ENCODE measurements at regions not wholly inside any gene's neighbourhood (a gene's known extent, or its start where the extent isn't known, plus 50 kb on each side); places are given as distances from the start of the nearest gene placed in this dataset.

DNA sequence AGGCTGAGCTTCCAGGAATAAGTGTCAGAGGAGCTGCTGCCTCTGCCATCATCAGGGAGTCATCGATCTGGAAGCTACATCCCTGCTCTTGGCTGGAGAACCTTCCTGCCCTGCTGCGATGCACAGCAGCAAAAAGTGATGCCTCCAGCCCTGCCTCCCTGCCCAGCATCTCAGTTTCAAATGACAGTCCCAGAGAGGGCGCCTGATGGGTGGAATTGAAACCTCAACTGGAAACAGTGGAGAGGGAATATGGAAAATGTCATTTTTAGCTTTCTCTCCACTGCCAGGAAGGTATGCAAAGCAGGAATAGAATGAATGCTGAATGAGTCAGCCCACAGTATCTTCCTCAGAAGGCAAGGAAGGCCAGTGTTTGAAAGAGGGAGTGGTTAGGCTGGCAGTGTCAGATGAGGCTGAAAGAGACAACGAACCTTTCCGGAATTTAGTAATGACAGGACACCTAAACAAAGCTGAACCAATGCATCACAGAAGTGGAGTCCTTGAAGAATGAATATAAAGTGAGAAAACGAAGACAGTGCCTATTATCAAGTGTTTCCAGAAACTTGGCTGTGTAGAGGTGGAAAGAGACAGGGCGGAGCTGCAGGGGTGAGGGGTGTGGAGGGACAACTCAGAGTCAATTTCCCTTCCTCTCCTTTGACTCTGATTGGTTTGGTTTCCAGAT lies 153.9 kb upstream of the NDUFV2 start:
- Histone ChIP-seq H3K27me3 (replicated peaks; ENCODE audit: insufficient read depth) (no peaks in the 10 kb centered on the region), H3K27ac (no peak overlapping the region), H3K9me3 (no peaks in the 10 kb centered on the region), H3K4me3 (no peak overlapping the region), H3K4me1 (replicated peaks) (no peaks in the 10 kb centered on the region), H3K36me3 (no peaks in the 10 kb centered on the region)
- WGBS, result 56% methylated on average over 7 of the region's 7 CpGs
- intact Hi-C loops (cut with DNase I), result no loop called here
- DNase-seq (ENCODE audit: low spot score), result no peak
- TF ChIP-seq POLR2AphosphoS5 (IDR thresholded peaks at IDR 0.05), result no peak
- TF ChIP-seq POLR2A (IDR thresholded peaks at IDR 0.05), result no peak
- TF ChIP-seq, protein P1, sequence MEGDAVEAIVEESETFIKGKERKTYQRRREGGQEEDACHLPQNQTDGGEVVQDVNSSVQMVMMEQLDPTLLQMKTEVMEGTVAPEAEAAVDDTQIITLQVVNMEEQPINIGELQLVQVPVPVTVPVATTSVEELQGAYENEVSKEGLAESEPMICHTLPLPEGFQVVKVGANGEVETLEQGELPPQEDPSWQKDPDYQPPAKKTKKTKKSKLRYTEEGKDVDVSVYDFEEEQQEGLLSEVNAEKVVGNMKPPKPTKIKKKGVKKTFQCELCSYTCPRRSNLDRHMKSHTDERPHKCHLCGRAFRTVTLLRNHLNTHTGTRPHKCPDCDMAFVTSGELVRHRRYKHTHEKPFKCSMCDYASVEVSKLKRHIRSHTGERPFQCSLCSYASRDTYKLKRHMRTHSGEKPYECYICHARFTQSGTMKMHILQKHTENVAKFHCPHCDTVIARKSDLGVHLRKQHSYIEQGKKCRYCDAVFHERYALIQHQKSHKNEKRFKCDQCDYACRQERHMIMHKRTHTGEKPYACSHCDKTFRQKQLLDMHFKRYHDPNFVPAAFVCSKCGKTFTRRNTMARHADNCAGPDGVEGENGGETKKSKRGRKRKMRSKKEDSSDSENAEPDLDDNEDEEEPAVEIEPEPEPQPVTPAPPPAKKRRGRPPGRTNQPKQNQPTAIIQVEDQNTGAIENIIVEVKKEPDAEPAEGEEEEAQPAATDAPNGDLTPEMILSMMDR (IDR thresholded peaks at IDR 0.05), result no peak

DNA sequence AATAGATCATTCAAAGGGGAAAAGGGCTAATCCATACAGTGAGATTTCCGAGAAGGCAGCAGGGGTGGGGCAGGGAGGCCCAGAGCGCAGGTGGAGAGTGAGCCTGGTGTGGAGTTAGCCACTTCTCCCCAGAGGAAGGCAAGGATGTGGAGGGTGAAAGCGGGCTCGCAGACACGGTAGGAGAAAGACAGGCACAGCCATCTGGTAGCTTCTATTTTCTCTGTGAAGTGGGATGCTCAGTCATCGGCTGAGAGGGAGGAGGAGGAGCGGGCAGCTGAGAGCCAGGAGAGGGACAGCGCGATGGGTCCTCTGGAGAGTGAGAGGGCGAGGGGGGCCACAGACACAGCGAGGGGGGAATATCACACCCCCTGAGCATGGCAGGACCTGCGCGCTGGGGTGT lies 153.3 kb upstream of the NDUFV2 start:
- Histone ChIP-seq H3K27me3 (replicated peaks; ENCODE audit: insufficient read depth) (no peaks in the 10 kb centered on the region), H3K4me1 (replicated peaks) (no peaks in the 10 kb centered on the region), H3K27ac (no peak overlapping the region), H3K36me3 (no peaks in the 10 kb centered on the region), H3K9me3 (no peaks in the 10 kb centered on the region), H3K4me3 (no peak overlapping the region)
- no peak for DNase-seq (ENCODE audit: low spot score)
- WGBS, result 25% methylated on average over 13 of the region's 13 CpGs
- TF ChIP-seq POLR2A (IDR thresholded peaks at IDR 0.05) (no peak), POLR2AphosphoS5 (IDR thresholded peaks at IDR 0.05) (no peak)
- TF ChIP-seq, protein P1 (IDR thresholded peaks at IDR 0.05), result no peak
- intact Hi-C loops (cut with DNase I), result no loop called here

DNA sequence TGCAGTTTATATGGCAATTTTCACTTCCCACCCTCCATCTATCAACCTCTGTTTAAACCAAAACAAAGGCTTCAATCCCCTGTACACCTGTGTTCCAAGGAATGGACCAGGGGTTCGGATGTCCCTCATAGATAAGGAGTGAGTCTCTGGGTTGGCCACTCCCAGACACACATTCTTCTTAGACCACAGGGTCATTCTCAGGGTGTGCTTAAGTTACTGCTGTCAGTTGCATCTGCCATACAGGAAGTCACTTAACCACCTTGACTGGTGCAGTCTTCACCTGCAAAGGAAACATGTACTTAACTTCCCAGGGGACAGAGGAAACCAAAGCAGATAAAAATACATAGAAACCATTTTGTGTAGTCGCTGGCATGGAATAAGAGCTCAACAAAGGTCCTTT lies 151.0 kb upstream of the NDUFV2 start:
- TF ChIP-seq POLR2A (IDR thresholded peaks at IDR 0.05), result no peak
- TF ChIP-seq POLR2AphosphoS5 (IDR thresholded peaks at IDR 0.05), result no peak
- TF ChIP-seq, protein P1 (IDR thresholded peaks at IDR 0.05), result no peak
- no peaks in the 10 kb centered on the region for H3K4me1 ChIP-seq (replicated peaks)
- H3K27ac ChIP-seq, result no peak overlapping the region
- no peaks in the 10 kb centered on the region for H3K27me3 ChIP-seq (replicated peaks; ENCODE audit: insufficient read depth)
- intact Hi-C loops (cut with DNase I), result no loop called here
- H3K9me3 ChIP-seq, result no peaks in the 10 kb centered on the region
- H3K4me3 ChIP-seq, result no peak overlapping the region
- WGBS, result 82% methylated on average over 2 of the region's 2 CpGs
- no peaks in the 10 kb centered on the region for H3K36me3 ChIP-seq
- DNase-seq (ENCODE audit: low spot score), result no peak

DNA sequence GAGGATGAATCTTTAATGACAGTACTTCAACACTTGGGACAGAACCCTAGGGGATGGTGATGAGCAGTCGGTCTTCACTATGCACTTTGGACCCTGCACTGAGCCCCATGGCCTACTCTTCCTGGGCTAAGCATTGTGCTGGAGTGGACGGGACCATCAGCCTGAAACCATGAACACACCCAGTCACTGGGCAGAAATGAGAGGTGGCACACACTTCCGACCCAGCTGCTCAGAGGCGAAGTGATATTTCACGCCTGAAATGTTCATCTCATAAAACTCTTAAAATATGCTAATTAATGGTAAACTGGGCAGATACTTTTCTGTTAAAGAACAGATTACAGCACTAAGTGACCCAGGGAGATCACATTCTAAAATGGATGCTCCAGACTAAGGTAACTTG lies 150.3 kb upstream of the NDUFV2 start:
- intact Hi-C loops (cut with DNase I), result no loop called here
- no peaks in the 10 kb centered on the region for H3K9me3 ChIP-seq
- WGBS, result 90% methylated on average over 5 of the region's 5 CpGs
- no peak overlapping the region for H3K4me3 ChIP-seq
- H3K36me3 ChIP-seq, result no peaks in the 10 kb centered on the region
- DNase-seq (ENCODE audit: low spot score), result no peak
- TF ChIP-seq, protein P1 (IDR thresholded peaks at IDR 0.05), result no peak
- TF ChIP-seq POLR2AphosphoS5 (IDR thresholded peaks at IDR 0.05) (no peak), POLR2A (IDR thresholded peaks at IDR 0.05) (no peak)
- H3K4me1 ChIP-seq (replicated peaks), result no peaks in the 10 kb centered on the region
- no peaks in the 10 kb centered on the region for H3K27me3 ChIP-seq (replicated peaks; ENCODE audit: insufficient read depth)
- no peak overlapping the region for H3K27ac ChIP-seq

Data from prostate gland (tissue), 2 donors.